Activated naive CD4-positive, alpha-beta T cell treated with anti-CD3 and anti-CD28 coated beads, Interleukin-2, amount 10 ng/mL, durations not matched to agents 7 days and 5 days (primary cell): ENCODE measurements at regions not wholly inside any gene's neighbourhood (a gene's known extent, or its start where the extent isn't known, plus 50 kb on each side); places are given as distances from the start of the nearest gene placed in this dataset.

Experiments
- CTCF ChIA-PET: fragments of 350-600 bp; sonication (Branson Sonifier 250); formaldehyde crosslinking; loops from one replicate; lab custom pipeline; 2021; ENCODE audit warnings: antibody characterized with exemption; lab: Charles Lee
- DNase-seq: peaks from one replicate; pipeline ENCODE4 v3.0.0-alpha.2; 2020
- H3K27ac Mint-ChIP-seq: one replicate; pipeline ENCODE4 v1.8.0; 2021; ENCODE audit warnings: mild to moderate bottlenecking, moderate library complexity, mixed read lengths
- H3K27me3 Mint-ChIP-seq: one replicate; pipeline ENCODE4 v1.8.0; 2021; ENCODE audit warnings: mild to moderate bottlenecking, mixed read lengths
- H3K36me3 Mint-ChIP-seq: one replicate; pipeline ENCODE4 v1.8.0; 2021; ENCODE audit warnings: mixed read lengths
- H3K4me1 Mint-ChIP-seq: one replicate; pipeline ENCODE4 v1.8.0; 2021; ENCODE audit warnings: mixed read lengths
- H3K4me3 Mint-ChIP-seq: one replicate; pipeline ENCODE4 v1.8.0; 2021; ENCODE audit warnings: mild to moderate bottlenecking, moderate library complexity, mixed read lengths
- H3K9me3 Mint-ChIP-seq: one replicate; pipeline ENCODE4 v1.8.0; 2021; ENCODE audit warnings: mixed read lengths

DNA sequence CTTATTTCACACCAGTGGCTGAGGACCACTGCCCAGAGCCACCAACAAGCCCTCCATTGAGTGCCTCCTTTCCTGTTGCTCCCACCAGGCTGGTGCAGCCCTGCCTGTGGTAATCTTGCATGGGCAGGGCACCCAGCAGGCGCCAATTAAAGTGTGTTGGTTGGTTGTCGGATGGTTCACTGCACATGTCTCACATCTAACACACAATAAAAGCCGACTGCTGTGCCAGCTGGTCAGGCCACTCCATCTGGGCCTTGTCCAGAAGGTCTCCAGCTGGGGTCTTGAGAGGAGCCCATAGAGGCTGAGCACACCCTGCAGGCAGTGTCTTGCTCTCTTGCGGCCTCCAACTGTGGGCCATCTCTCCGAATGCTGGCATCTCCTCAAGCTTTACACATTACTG, 494.8 kb upstream of the KLHL29 start:
- Mint-ChIP-seq H3K4me1 (no peaks in the 10 kb centered on the region), H3K4me3 (no peak overlapping the region), H3K27me3 (no peaks in the 10 kb centered on the region), H3K36me3 (no peaks in the 10 kb centered on the region), H3K9me3 (no peaks in the 10 kb centered on the region), H3K27ac (no peak overlapping the region)
- CTCF ChIA-PET = no interaction called here
- no peak for DNase-seq

DNA sequence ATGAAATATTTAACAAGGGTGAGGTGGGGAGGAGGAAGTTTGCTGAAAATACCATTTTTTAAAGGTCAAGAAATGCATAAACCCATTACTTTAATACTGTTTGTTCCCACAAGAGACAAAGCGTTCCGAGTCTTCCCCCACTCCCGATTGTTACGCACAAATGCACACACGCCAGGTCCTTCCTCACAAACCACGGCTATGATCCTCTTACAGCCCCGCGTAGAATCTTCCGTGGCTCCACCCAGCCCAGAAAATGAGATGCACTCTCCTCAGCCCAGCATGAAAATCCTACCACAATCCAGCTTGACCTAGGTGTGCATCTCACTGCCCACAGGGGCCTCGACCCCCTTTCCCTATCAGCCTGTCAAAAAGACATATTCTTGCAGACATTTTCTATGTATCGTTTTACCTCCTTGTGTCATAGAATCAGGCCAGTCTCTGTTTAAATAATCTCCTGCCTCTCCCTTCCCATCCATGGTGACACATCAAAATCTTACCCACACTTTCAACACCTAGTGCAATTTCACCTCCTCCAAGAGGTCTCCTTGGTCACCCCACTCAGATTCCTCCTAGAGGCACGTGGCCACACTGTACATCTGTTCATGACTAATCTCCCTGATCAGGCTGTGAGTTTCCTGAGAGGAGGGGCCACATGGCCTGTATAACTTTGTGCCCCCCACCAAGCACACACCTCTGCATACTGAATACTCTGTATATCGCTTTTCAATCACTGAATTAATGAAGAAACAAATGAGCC, 491.0 kb upstream of the KLHL29 start:
- Mint-ChIP-seq H3K9me3 (no peaks in the 10 kb centered on the region), H3K27me3 (no peaks in the 10 kb centered on the region), H3K4me1 (no peaks in the 10 kb centered on the region), H3K4me3 (no peak overlapping the region), H3K27ac (no peak overlapping the region), H3K36me3 (no peaks in the 10 kb centered on the region)
- no peak for DNase-seq
- CTCF ChIA-PET = no interaction called here

DNA sequence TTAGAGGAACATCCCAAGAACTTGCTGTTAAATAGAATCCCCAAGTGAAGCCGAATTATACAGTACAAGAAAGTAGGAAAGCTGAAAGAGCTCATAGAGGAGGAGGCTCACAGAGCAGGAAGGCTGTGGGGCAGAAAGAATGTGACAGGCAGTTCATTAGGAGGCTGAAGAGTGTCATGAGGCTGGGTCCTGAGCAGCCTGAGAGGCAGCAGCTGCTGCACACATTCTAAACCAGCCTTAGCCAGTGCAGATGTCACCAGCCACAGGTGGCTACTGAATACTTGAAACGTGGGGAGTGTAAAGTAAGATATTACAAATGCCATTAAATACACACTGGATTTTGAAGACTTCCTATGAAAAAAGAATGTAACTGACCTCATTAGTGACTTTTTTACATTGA, 490.2 kb upstream of the KLHL29 start:
- Mint-ChIP-seq H3K27me3 (no peaks in the 10 kb centered on the region), H3K4me1 (no peaks in the 10 kb centered on the region), H3K4me3 (no peak overlapping the region), H3K27ac (no peak overlapping the region), H3K36me3 (no peaks in the 10 kb centered on the region), H3K9me3 (no peaks in the 10 kb centered on the region)
- DNase-seq = no peak
- CTCF ChIA-PET = no interaction called here

DNA sequence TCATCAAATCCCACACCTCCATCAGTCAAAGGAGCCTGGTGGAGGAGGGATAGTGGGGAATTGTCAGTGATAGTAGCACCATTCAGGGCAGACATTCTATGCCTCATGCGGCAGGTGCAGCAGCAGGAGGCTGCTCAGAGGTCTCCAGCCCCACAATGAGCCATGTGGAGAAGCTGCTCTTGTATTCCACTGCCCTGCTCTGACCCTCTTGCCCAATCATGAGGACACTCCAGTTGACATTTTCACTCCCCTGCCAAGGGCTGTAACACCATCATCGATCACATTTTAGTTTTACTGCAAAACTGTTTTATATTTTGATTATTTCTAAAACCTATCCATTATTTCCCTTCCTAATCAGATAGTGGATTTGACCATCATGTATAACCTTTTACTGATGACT, 487.6 kb upstream of the KLHL29 start:
- no peaks in the 10 kb centered on the region for H3K36me3 Mint-ChIP-seq
- CTCF ChIA-PET = no interaction called here
- H3K4me1 Mint-ChIP-seq = no peaks in the 10 kb centered on the region
- H3K9me3 Mint-ChIP-seq = no peaks in the 10 kb centered on the region
- no peaks in the 10 kb centered on the region for H3K27me3 Mint-ChIP-seq
- no peak for DNase-seq
- no peak overlapping the region for H3K4me3 Mint-ChIP-seq
- no peak overlapping the region for H3K27ac Mint-ChIP-seq

DNA sequence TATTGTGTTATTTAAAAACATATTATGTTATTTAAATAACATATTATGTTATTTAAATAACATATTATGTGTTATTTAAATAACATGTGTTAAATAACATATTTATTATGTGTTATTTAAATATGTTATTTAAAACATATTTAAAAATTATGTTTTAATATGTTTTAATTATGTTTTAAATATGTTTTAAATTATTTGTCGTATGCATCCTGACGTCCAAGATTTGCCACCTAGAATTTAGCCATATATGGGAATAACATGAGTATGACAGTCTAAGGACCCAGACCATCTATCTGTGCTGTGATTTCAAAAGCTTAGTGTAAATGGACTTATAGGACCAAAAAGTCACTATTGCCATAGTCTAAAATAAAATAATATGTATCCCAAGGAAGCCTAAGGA, 484.3 kb upstream of the KLHL29 start:
- Mint-ChIP-seq H3K4me1 (no peaks in the 10 kb centered on the region), H3K36me3 (no peaks in the 10 kb centered on the region), H3K4me3 (no peak overlapping the region), H3K9me3 (no peaks in the 10 kb centered on the region), H3K27me3 (no peaks in the 10 kb centered on the region), H3K27ac (no peak overlapping the region)
- CTCF ChIA-PET = no interaction called here
- DNase-seq = no peak

DNA sequence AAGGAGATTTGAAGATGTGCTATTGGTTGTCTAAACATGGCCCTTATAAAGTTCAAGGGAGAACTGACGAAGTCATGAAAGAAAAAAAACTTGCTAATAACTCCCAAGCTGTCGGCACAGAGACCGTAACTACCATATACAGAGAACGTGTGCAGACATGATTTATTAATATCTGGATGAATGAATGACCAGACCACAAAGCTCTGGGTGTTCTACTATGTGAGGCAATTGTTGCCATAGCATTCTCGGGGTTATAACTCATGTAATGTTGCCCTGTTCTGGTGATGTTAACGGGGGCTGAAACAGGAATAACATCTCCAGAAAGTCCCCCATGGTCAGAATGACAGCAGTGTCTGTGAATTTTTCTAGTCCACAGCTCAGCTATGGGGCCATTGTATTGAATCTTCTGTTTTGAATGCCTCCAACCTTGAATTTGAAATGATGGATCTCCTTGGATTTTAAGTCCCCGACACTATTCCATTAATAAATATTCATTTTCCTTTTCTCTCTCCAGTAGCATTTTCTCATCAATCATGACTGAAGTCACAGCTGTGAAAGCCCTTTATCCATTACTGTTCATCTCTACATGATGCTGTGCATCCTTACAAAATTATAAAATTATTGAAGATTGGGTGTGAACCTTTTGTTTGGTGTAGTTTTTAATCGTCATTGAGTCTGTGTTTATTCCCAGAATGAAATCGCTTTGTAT, 483.4 kb upstream of the KLHL29 start:
- Mint-ChIP-seq H3K27ac (no peak overlapping the region), H3K9me3 (no peaks in the 10 kb centered on the region), H3K4me1 (no peaks in the 10 kb centered on the region), H3K4me3 (no peak overlapping the region), H3K36me3 (no peaks in the 10 kb centered on the region), H3K27me3 (no peaks in the 10 kb centered on the region)
- CTCF ChIA-PET = no interaction called here
- DNase-seq = no peak

DNA sequence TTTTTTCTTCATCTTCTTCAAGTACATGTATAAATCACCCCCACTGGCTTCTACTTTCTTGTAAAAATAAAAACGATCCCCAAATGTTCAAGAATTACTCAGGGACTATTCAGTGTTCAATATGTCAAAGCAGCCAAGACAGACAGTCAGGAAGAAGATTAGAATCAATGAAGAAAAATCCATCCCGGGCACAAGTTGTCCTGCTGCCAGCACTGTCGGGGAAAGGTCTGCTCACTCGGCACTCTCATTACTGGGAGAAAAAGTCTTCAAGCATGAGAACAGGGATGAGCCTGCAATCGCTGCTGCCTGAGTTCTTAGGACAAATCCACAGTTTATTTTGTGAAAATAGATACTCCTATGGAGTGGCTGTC, 482.8 kb upstream of the KLHL29 start:
- Mint-ChIP-seq H3K36me3 (no peaks in the 10 kb centered on the region), H3K27me3 (no peaks in the 10 kb centered on the region)
- CTCF ChIA-PET = no interaction called here

DNA sequence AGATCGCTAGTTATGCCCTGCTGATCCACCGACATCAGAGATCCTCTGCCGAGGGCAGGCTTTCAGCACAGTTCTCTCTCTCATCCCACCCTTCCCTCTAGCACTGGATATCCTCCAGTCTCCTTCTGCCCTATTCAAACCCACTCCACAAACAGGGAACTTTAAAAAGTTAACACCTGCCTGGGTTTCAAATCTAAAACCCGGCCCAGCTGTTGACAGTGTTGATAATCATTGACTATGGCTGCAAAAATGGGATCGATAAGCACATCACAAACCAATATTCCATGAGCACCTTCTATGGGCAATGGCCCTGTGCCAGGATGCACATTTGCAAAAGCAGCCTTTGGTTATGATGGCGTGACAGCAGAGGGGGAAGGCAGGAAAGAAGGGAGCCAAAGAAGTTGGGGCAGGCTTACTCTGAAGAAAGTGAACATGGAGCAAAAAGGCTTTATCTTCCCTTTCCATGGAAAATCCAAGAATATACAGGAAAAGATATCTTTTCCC, 482.3 kb upstream of the KLHL29 start:
- Mint-ChIP-seq H3K36me3 (no peaks in the 10 kb centered on the region), H3K4me1 (no peaks in the 10 kb centered on the region), H3K27me3 (no peaks in the 10 kb centered on the region), H3K27ac (no peak overlapping the region), H3K4me3 (no peak overlapping the region), H3K9me3 (no peaks in the 10 kb centered on the region)
- CTCF ChIA-PET = no interaction called here
- no peak for DNase-seq

More for the DNA sequence above, 482.8 kb upstream of the KLHL29 start:
- H3K27ac Mint-ChIP-seq = no peak overlapping the region
- no peaks in the 10 kb centered on the region for H3K9me3 Mint-ChIP-seq
- no peak overlapping the region for H3K4me3 Mint-ChIP-seq
- no peaks in the 10 kb centered on the region for H3K4me1 Mint-ChIP-seq
- DNase-seq = no peak

DNA sequence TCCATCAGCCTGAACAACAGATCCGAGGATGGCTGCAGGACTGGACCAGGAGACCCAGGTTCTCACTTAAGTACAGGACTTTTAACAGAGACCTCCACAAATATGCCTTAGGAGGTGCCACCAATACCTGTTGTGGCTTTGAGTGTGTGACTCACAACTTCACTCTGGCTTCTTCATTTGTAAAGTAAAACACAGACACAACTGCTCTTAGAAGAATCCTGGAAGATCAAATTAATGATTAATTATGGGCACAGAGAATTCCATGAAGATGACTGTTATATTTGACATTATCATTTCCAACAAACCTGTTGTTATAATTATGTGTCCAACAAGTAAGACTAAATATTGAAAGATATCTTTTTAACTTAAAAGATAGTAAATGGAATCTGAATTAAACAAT, 481.4 kb upstream of the KLHL29 start:
- no peak overlapping the region for H3K4me3 Mint-ChIP-seq
- no peak for DNase-seq
- H3K36me3 Mint-ChIP-seq = no peaks in the 10 kb centered on the region
- CTCF ChIA-PET = interaction anchor here (1.2 kb wide), 1 partner anchor 12 kb away, joined by 4 read pairs; no protein-coding TSS in a partner anchor
- no peaks in the 10 kb centered on the region for H3K4me1 Mint-ChIP-seq
- H3K9me3 Mint-ChIP-seq = no peaks in the 10 kb centered on the region
- no peaks in the 10 kb centered on the region for H3K27me3 Mint-ChIP-seq
- H3K27ac Mint-ChIP-seq = no peak overlapping the region

DNA sequence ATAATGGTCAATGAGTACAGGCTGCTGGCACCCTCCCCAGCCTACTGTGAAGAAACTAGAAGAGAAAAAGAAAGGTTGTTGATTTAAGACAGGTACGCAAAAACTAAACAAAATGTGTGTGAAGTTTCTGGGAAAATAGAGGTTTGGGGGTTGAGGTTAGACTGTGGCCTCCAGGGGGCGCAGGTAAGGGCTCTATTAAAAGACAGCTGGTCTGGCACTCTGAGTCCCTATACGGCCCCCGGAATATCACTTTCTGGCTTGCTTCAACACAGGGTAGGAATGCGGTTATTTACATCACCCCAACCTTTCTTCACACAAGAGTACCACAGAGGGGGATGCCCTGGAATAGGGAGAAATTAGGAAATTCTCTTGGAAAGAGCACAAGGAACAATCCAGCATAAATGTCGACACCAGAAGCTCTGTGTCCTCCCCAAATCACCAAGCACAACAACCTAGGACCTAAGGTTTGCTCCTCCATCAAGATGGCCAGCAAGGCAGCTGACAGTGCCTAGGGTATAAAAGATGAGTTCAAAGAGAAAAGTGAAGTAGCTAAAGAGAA, 480.8 kb upstream of the KLHL29 start:
- H3K27ac Mint-ChIP-seq = no peak overlapping the region
- CTCF ChIA-PET = interaction anchor here (0.7 to 1.2 kb wide), 2 partner anchors 12 kb away, joined by 4 read pairs; no protein-coding TSS in a partner anchor
- H3K27me3 Mint-ChIP-seq = no peaks in the 10 kb centered on the region
- no peaks in the 10 kb centered on the region for H3K4me1 Mint-ChIP-seq
- no peak overlapping the region for H3K4me3 Mint-ChIP-seq
- H3K9me3 Mint-ChIP-seq = no peaks in the 10 kb centered on the region
- H3K36me3 Mint-ChIP-seq = no peaks in the 10 kb centered on the region
- peak; percentile 31 for DNase-seq

DNA sequence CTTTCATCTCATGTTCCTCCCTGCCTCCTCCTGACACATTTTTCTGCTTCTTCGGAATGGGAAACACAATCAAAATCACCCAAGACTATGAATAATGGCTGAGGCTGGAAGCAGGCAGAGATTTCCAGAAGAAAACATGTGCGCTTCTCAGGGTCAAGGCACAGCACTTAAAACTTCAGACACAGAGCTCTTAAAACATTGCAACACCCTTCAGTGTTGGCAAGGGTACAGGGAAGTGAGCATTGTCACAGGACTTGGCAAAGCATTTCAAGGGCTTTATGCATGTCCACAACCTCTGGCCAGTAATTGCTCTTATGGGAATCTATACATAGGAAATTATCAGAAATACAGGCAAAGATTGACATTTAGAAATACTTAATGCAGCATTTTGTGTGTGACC, 477.6 kb upstream of the KLHL29 start:
- no peaks in the 10 kb centered on the region for H3K36me3 Mint-ChIP-seq
- no peaks in the 10 kb centered on the region for H3K9me3 Mint-ChIP-seq
- H3K4me1 Mint-ChIP-seq = no peaks in the 10 kb centered on the region
- DNase-seq = no peak
- no peak overlapping the region for H3K27ac Mint-ChIP-seq
- CTCF ChIA-PET = no interaction called here
- H3K4me3 Mint-ChIP-seq = no peak overlapping the region
- no peaks in the 10 kb centered on the region for H3K27me3 Mint-ChIP-seq

DNA sequence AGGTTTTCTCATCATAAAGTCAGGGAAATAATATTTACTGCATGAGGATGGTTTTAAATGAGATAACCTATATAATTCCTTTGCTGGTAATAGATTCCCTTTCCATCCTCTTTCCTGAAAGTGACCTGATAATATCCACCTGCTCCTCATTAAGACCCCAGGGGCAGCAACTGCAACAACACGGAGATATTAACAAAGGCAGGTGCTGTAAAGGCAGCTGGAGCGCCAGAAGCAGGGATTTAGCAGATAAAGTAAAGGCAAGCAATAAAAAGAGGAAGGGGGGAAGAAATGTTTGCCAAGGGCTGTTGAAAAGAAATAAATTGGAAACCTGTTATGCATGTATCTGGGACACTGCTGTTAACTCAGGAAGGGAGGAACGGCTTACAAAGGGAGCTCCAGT, 472.6 kb upstream of the KLHL29 start:
- H3K4me3 Mint-ChIP-seq = no peak overlapping the region
- no peaks in the 10 kb centered on the region for H3K9me3 Mint-ChIP-seq
- no peaks in the 10 kb centered on the region for H3K27me3 Mint-ChIP-seq
- H3K4me1 Mint-ChIP-seq = no peaks in the 10 kb centered on the region
- CTCF ChIA-PET = no interaction called here
- no peak overlapping the region for H3K27ac Mint-ChIP-seq
- no peak for DNase-seq
- H3K36me3 Mint-ChIP-seq = no peaks in the 10 kb centered on the region

DNA sequence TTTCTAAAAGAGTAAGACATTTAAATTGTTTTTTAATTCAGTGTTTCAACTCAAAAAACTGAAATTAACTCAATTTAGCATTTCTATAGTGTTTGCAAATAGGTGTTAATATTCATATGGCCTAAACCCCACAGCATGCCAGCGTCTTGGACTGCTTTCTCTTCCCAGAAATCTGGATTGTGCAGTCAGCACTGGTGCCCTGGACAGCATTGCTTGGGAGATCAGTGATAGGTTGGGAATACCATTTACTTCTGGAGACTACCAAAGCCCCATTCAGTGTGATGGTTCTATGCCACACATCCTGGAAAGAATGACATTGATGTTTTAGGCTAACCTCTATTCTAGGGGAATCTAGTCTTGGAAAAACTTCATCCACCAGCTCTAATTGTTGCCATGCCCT, 455.0 kb upstream of the KLHL29 start:
- Mint-ChIP-seq H3K4me3 (no peak overlapping the region), H3K36me3 (no peaks in the 10 kb centered on the region), H3K27ac (no peak overlapping the region), H3K9me3 (no peaks in the 10 kb centered on the region), H3K4me1 (no peaks in the 10 kb centered on the region), H3K27me3 (no peaks in the 10 kb centered on the region)
- CTCF ChIA-PET = no interaction called here
- DNase-seq = no peak

DNA sequence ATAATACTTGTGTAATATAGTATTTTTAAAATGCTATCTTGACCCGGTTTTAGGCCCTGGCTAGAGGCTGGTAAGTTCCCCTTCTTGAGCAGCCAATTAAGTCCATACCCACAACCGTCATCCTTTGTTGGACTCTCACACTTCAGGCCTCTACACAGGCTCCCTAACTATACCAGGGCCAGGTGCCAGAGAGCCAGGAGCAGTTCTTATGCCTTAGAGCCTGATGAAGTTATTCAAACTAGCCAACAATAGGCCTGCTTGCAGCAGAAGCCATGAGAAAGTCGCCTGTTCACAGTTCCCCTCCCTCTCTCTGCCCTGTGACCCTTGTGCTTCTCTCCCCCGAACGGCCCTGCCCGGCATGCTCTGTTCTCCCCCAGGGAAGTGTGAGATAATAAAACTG, 454.2 kb upstream of the KLHL29 start:
- no peaks in the 10 kb centered on the region for H3K9me3 Mint-ChIP-seq

DNA sequence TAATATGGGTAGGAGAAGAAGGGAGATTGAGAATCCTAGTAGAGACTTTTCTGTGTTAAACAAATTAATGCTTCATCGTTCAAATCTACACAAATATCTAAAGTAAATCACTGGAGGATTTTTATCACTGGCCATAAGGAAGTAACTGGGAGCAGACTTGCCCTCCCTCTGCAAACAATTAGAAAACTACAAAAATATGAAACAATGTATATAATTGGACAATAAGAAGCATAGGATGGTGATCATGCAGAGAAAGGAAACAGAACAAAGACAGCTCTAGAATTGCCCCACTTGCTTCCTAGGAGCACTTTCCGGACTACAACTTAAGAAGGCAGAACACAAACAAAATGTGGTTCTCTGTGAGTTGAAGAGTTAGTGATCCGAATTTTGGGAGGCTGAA, 452.7 kb upstream of the KLHL29 start:
- no peaks in the 10 kb centered on the region for H3K4me1 Mint-ChIP-seq
- no peaks in the 10 kb centered on the region for H3K36me3 Mint-ChIP-seq
- no peaks in the 10 kb centered on the region for H3K9me3 Mint-ChIP-seq
- no peaks in the 10 kb centered on the region for H3K27me3 Mint-ChIP-seq
- CTCF ChIA-PET = no interaction called here
- no peak overlapping the region for H3K4me3 Mint-ChIP-seq
- no peak overlapping the region for H3K27ac Mint-ChIP-seq
- no peak for DNase-seq

More for the DNA sequence above, 454.2 kb upstream of the KLHL29 start:
- CTCF ChIA-PET = no interaction called here
- H3K4me1 Mint-ChIP-seq = no peaks in the 10 kb centered on the region
- DNase-seq = no peak
- no peak overlapping the region for H3K27ac Mint-ChIP-seq
- H3K4me3 Mint-ChIP-seq = no peak overlapping the region
- H3K27me3 Mint-ChIP-seq = no peaks in the 10 kb centered on the region
- H3K36me3 Mint-ChIP-seq = no peaks in the 10 kb centered on the region
